Left kidney (tissue), 1 donor: ENCODE measurements at regions not wholly inside any gene's neighbourhood (a gene's known extent, or its start where the extent isn't known, plus 50 kb on each side); places are given as distances from the start of the nearest gene placed in this dataset.

Source experiments
- DNase-seq: peaks from one replicate; pipeline ENCODE4 v3.0.0-alpha.2; 2013

GRCh38 chr14:22036541-22037239, 363.1 kb upstream of the OR4E1 start:
- no peak for DNase-seq

- no peak for DNase-seq
Measured at GRCh38 chr14:22026527-22026926, 352.9 kb upstream of the OR4E1 start.

- no peak for DNase-seq
Measured at GRCh38 chr14:22025879-22026278, 352.3 kb upstream of the OR4E1 start.

GRCh38 chr14:22024137-22024536, 350.5 kb upstream of the OR4E1 start:
- DNase-seq, result no peak

GRCh38 chr14:22018890-22019289, 345.3 kb upstream of the OR4E1 start:
- no peak for DNase-seq

- no peak for DNase-seq
Measured at GRCh38 chr14:22012452-22012851, 338.8 kb upstream of the OR4E1 start.

GRCh38 chr14:22011253-22011642, 337.6 kb upstream of the OR4E1 start:
- no peak for DNase-seq

GRCh38 chr14:22010545-22011252, 337.1 kb upstream of the OR4E1 start:
- DNase-seq, result no peak

- DNase-seq, result peak; percentile 27
Measured at GRCh38 chr14:22008766-22009165, 335.1 kb upstream of the OR4E1 start.

GRCh38 chr14:22007784-22008412, 334.3 kb upstream of the OR4E1 start:
- DNase-seq, result no peak

GRCh38 chr14:22007363-22007762, 333.7 kb upstream of the OR4E1 start:
- no peak for DNase-seq

GRCh38 chr14:22003461-22003860, 329.8 kb upstream of the OR4E1 start:
- no peak for DNase-seq

- no peak for DNase-seq
Measured at GRCh38 chr14:22002860-22003284, 329.3 kb upstream of the OR4E1 start.

- DNase-seq, result no peak
Measured at GRCh38 chr14:21999402-21999801, 325.8 kb upstream of the OR4E1 start.

GRCh38 chr14:21997300-21997699, 323.7 kb upstream of the OR4E1 start:
- peak; percentile 4 for DNase-seq

GRCh38 chr14:21995332-21995731, 321.7 kb upstream of the OR4E1 start:
- no peak for DNase-seq

- DNase-seq, result no peak
Measured at GRCh38 chr14:21993837-21994236, 320.2 kb upstream of the OR4E1 start.

- no peak for DNase-seq
Measured at GRCh38 chr14:21993070-21993469, 319.5 kb upstream of the OR4E1 start.

GRCh38 chr14:21991130-21991529, 317.5 kb upstream of the OR4E1 start:
- DNase-seq, result no peak

GRCh38 chr14:21990116-21990515, 316.5 kb upstream of the OR4E1 start:
- no peak for DNase-seq

- DNase-seq, result no peak
Measured at GRCh38 chr14:21989090-21989489, 315.5 kb upstream of the OR4E1 start.

GRCh38 chr14:21988413-21988812, 314.8 kb upstream of the OR4E1 start:
- DNase-seq, result no peak

- peak; percentile 19 for DNase-seq
Measured at GRCh38 chr14:21987937-21988336, 314.3 kb upstream of the OR4E1 start.
